ENCODE measurements at regions not wholly inside any gene's neighbourhood (a gene's known extent, or its start where the extent isn't known, plus 50 kb on each side); places are given as distances from the start of the nearest gene placed in this dataset.

GRCh38 chr2:198753101-198753500 is 704.6 kb downstream of the SATB2 start:
- no peaks in the 10 kb centered on the region for H3K27me3 ChIP-seq
- TF ChIP-seq CTCF (IDR thresholded peaks at IDR 0.05; ENCODE audit: low read depth, low read length), result no peak
- H3K9me3 ChIP-seq, result no peaks in the 10 kb centered on the region
- no peak for DNase-seq
- no peak overlapping the region for H3K4me3 ChIP-seq (ENCODE audit: low read depth, low read length)
- H3K4me1 ChIP-seq, result no peaks in the 10 kb centered on the region
- H3K36me3 ChIP-seq, result no peaks in the 10 kb centered on the region

- H3K36me3 ChIP-seq, result no peaks in the 10 kb centered on the region
- DNase-seq, result no peak
Observed at GRCh38 chr2:198749364-198749763, 708.4 kb downstream of the SATB2 start.

GRCh38 chr2:198731842-198732399 is 725.8 kb downstream of the SATB2 start:
- Histone ChIP-seq H3K9me3 (no peaks in the 10 kb centered on the region), H3K36me3 (no peaks in the 10 kb centered on the region), H3K27me3 (no peaks in the 10 kb centered on the region), H3K4me1 (no peaks in the 10 kb centered on the region), H3K4me3 (ENCODE audit: low read depth, low read length) (no peak overlapping the region)
- DNase-seq, result no peak
- TF ChIP-seq CTCF (IDR thresholded peaks at IDR 0.05; ENCODE audit: low read depth, low read length), result no peak

More at GRCh38 chr2:198749364-198749763, 708.4 kb downstream of the SATB2 start:
- Histone ChIP-seq H3K4me1 (no peaks in the 10 kb centered on the region), H3K27me3 (no peaks in the 10 kb centered on the region), H3K4me3 (ENCODE audit: low read depth, low read length) (no peak overlapping the region), H3K9me3 (no peaks in the 10 kb centered on the region)
- TF ChIP-seq CTCF (IDR thresholded peaks at IDR 0.05; ENCODE audit: low read depth, low read length), result no peak

- H3K36me3 ChIP-seq, result no peaks in the 10 kb centered on the region
- no peaks in the 10 kb centered on the region for H3K4me1 ChIP-seq
- DNase-seq, result no peak
- TF ChIP-seq CTCF (IDR thresholded peaks at IDR 0.05; ENCODE audit: low read depth, low read length), result no peak
- no peaks in the 10 kb centered on the region for H3K27me3 ChIP-seq
- H3K9me3 ChIP-seq, result no peaks in the 10 kb centered on the region
- no peak overlapping the region for H3K4me3 ChIP-seq (ENCODE audit: low read depth, low read length)
Observed at GRCh38 chr2:198720266-198720665, 737.5 kb downstream of the SATB2 start.

- Histone ChIP-seq H3K27me3 (no peaks in the 10 kb centered on the region), H3K4me3 (ENCODE audit: low read depth, low read length) (no peak overlapping the region), H3K4me1 (no peaks in the 10 kb centered on the region), H3K36me3 (no peaks in the 10 kb centered on the region), H3K9me3 (no peaks in the 10 kb centered on the region)
- no peak for DNase-seq
- TF ChIP-seq CTCF (IDR thresholded peaks at IDR 0.05; ENCODE audit: low read depth, low read length), result no peak
Observed at GRCh38 chr2:198717451-198717850, 740.3 kb downstream of the SATB2 start.

- H3K4me1 ChIP-seq, result no peaks in the 10 kb centered on the region
- no peak for DNase-seq
- H3K4me3 ChIP-seq (ENCODE audit: low read depth, low read length), result no peak overlapping the region
- H3K36me3 ChIP-seq, result no peaks in the 10 kb centered on the region
- no peaks in the 10 kb centered on the region for H3K27me3 ChIP-seq
- no peak for TF ChIP-seq CTCF (IDR thresholded peaks at IDR 0.05; ENCODE audit: low read depth, low read length)
- no peaks in the 10 kb centered on the region for H3K9me3 ChIP-seq
Observed at GRCh38 chr2:198715302-198715835, 742.4 kb downstream of the SATB2 start.

Measured in BE2C (cell line).